ENCODE measurements at regions not wholly inside any gene's neighbourhood (a gene's known extent, or its start where the extent isn't known, plus 50 kb on each side); places are given as distances from the start of the nearest gene placed in this dataset.

DNA sequence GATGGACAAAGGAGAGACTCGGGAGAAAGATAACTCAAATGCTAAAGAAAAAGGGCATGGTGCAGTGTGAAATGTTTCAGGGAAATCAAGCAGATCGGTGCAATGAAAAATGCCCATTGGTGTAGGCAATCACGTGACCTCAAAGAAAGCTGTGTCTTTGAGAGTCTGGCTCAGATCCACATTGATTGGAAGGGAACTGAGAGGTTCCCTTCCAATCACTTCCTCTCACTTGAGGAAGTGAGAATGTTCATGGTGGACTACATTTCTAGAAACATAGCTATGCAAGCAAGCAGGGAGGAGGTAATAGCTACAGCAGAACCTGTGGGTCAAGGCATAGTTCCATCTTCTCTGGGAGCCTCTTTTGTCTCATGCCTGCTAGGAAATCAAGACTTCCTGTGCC, 187.4 kb downstream of the LPIN1 start:
- TF ChIP-seq GATA2 (IDR thresholded peaks at IDR 0.05; ENCODE audit: low read depth, low read length) (no peak), GATA3 (IDR thresholded peaks at IDR 0.05; ENCODE audit: low read depth, low read length) (no peak)

Measured in SH-SY5Y (cell line).